ENCODE measurements at regions not wholly inside any gene's neighbourhood (a gene's known extent, or its start where the extent isn't known, plus 50 kb on each side); places are given as distances from the start of the nearest gene placed in this dataset.

GRCh38 chr9:88651682-88652633 lies 117.0 kb downstream of the NXNL2 start:
- Histone ChIP-seq H3K9me2 (no peaks in the 10 kb centered on the region), H3K27ac (ENCODE audit: low read depth in 2 of 2, low read length in 1 of 2) (peak overlapping the region; percentile 76 to 86; a peak in 3 of 4 replicates), H3K4me1 (ENCODE audit: control insufficient read depth in 1 of 2, insufficient read depth in 2 of 2, low read depth in 1 of 2, low read length in 1 of 2) (peaks cover 6 to 15% of the 10 kb centered on the region in 2 experiments; a peak in 3 of 4 replicates), H3K27me3 (ENCODE audit: insufficient read depth) (no peaks in the 10 kb centered on the region), H2AFZ (ENCODE audit: low read depth) (peak overlapping the region; percentile 47; the same call in 1 of the 2 replicates), H3K36me3 (replicated peaks in 1 of 2; ENCODE audit: control insufficient read depth in 1 of 2, insufficient read depth in 2 of 2, low read length in 1 of 2) (no peaks in the 10 kb centered on the region), H4K20me1 (ENCODE audit: insufficient read depth) (no peaks in the 10 kb centered on the region), H3K4me2 (peak overlapping the region; percentile 77), H3F3A (replicated peaks; ENCODE audit: insufficient read depth) (peaks cover 9% of the 10 kb centered on the region), H3K4me3 (ENCODE audit: low read depth in 2 of 2, low read length in 1 of 2) (peak overlapping the region in 1 of 2 experiments; percentile 38; a peak in 2 of 4 replicates), H3K9ac (peak overlapping the region; percentile 32; the same call in 1 of the 2 replicates), H3K79me2 (ENCODE audit: insufficient read depth) (no peaks in the 10 kb centered on the region), H3K9me3 (no peaks in the 10 kb centered on the region)
- 17% methylated on average over 10 of the region's 10 CpGs for WGBS (ENCODE audit: low lambda C conversion rate)
- ChIA-PET POLR2A (no interaction called here), CTCF (no interaction called here)
- DNase-seq: no peak
- TF ChIP-seq TAF1 (IDR thresholded peaks at IDR 0.05; ENCODE audit: borderline replicate concordance, low read depth, low read length): peak; percentile 51; the same call in 1 of the 2 replicates
- TF ChIP-seq REST (IDR thresholded peaks at IDR 0.05; ENCODE audit: low read depth, low read length): no peak
- TF ChIP-seq ZBTB33 (IDR thresholded peaks at IDR 0.05; ENCODE audit: borderline replicate concordance, low read depth): no peak
- peak; percentile 85 for TF ChIP-seq FOSL2 (IDR thresholded peaks at IDR 0.05; ENCODE audit: borderline replicate concordance, low read depth)
- peak; percentile 58; the same call in 1 of the 2 replicates for TF ChIP-seq POLR2AphosphoS5 (IDR thresholded peaks at IDR 0.05; ENCODE audit: low read depth, low read length)
- no peak for TF ChIP-seq SIN3A (IDR thresholded peaks at IDR 0.05; ENCODE audit: borderline replicate concordance, low read depth, low read length)
- TF ChIP-seq NRF1 (IDR thresholded peaks at IDR 0.05; ENCODE audit: low read depth, low read length): no peak
- no peak for TF ChIP-seq GABPA (IDR thresholded peaks at IDR 0.05; ENCODE audit: low read depth)
- no peak for TF ChIP-seq ELF1 (IDR thresholded peaks at IDR 0.05)
- peak in 1 of 2 experiments; percentile 72; a peak in 2 of 4 replicates for TF ChIP-seq EP300 (IDR thresholded peaks at IDR 0.05; ENCODE audit: borderline replicate concordance in 1 of 2, low read depth in 1 of 2, low read length in 1 of 2)
- TF ChIP-seq RAD21 (IDR thresholded peaks at IDR 0.05; ENCODE audit: low read length): no peak
- TF ChIP-seq FOXJ3 (CRISPR knock-in tag; IDR thresholded peaks at IDR 0.05): no peak
- TF ChIP-seq TCF12 (IDR thresholded peaks at IDR 0.05): peak; percentile 91
- TF ChIP-seq RFX5 (IDR thresholded peaks at IDR 0.05; ENCODE audit: low read length): no peak
- no peak; the same call in 1 of the 2 replicates for TF ChIP-seq FOXM1 (IDR thresholded peaks at IDR 0.05; ENCODE audit: low read depth)
- no peak for TF ChIP-seq MXI1 (IDR thresholded peaks at IDR 0.05; ENCODE audit: low read depth, low read length)
- no peak for TF ChIP-seq USF2 (IDR thresholded peaks at IDR 0.05; ENCODE audit: borderline replicate concordance, low read depth, low read length)
- peak; percentile 70; the same call in 1 of the 2 replicates for TF ChIP-seq USF1 (IDR thresholded peaks at IDR 0.05; ENCODE audit: borderline replicate concordance, low read depth)
- peak; percentile 43 for TF ChIP-seq CTCF (IDR thresholded peaks at IDR 0.05)
- no peak for TF ChIP-seq EZH2phosphoT487 (IDR thresholded peaks at IDR 0.05; ENCODE audit: borderline replicate concordance, low read depth)
- no peak for TF ChIP-seq CHD2 (IDR thresholded peaks at IDR 0.05; ENCODE audit: low read length, partially characterized antibody)
- peak; percentile 74 for TF ChIP-seq JUND (IDR thresholded peaks at IDR 0.05)
- 0 out of 2 replicates have a peak, but pooled peaks have one; percentile 10 for TF ChIP-seq RCOR1 (IDR thresholded peaks at IDR 0.05; ENCODE audit: low read length)
